Astrocyte (in vitro differentiated cells and primary cell): ENCODE measurements at regions not wholly inside any gene's neighbourhood (a gene's known extent, or its start where the extent isn't known, plus 50 kb on each side); places are given as distances from the start of the nearest gene placed in this dataset.

Experiments
- DNase-seq: peaks from one replicate; pipeline ENCODE4 v3.0.0-alpha.2; 2010; ENCODE audit warnings: low read depth
- FAIRE-seq: peaks from 2 replicates; lab custom pipeline; 2011; peaks lifted over from hg19 to GRCh38; lab: Jason Lieb, UNC
- H2AFZ ChIP-seq: 2 replicates; pipeline ENCODE4 v1.6.0; 2012; ENCODE audit warnings: low read depth, low read length, inconsistent platforms
- H3K27ac ChIP-seq: 2 replicates; pipeline ENCODE4 v1.5.1; 2011; ENCODE audit warnings: low read depth, low read length, inconsistent platforms
- H3K27me3 ChIP-seq: 2 replicates; pipeline ENCODE4 v1.6.0; 2011; ENCODE audit warnings: low read length, inconsistent platforms; ENCODE audit not compliant: insufficient read depth
- H3K36me3 ChIP-seq: 2 replicates; pipeline ENCODE4 v1.5.1; 2011; ENCODE audit warnings: low read length, inconsistent platforms; ENCODE audit not compliant: insufficient read depth
- H3K4me1 ChIP-seq: 2 replicates; pipeline ENCODE4 v1.5.1; 2011; ENCODE audit warnings: low read length, inconsistent platforms; ENCODE audit not compliant: insufficient read depth
- H3K4me2 ChIP-seq: 2 replicates; pipeline ENCODE4 v1.6.0; 2012; ENCODE audit warnings: low read length, inconsistent platforms
- H3K4me3 ChIP-seq: 2 replicates; pipeline ENCODE4 v1.5.1; 2011; ENCODE audit warnings: low read depth, mild to moderate bottlenecking, low read length, inconsistent platforms; ENCODE audit not compliant: insufficient read depth
- H3K79me2 ChIP-seq: 2 replicates; pipeline ENCODE4 v1.6.0; 2012; ENCODE audit warnings: mild to moderate bottlenecking, low read length, inconsistent platforms; ENCODE audit not compliant: insufficient read depth
- H3K9ac ChIP-seq: 2 replicates; pipeline ENCODE4 v1.6.0; 2012; ENCODE audit warnings: mild to moderate bottlenecking, low read length, inconsistent platforms
- H3K9me3 ChIP-seq: 2 replicates; pipeline ENCODE4 v1.5.1; 2012; ENCODE audit warnings: low read depth, mild to moderate bottlenecking, low read length, inconsistent platforms; ENCODE audit not compliant: insufficient read depth
- H4K20me1 ChIP-seq: 2 replicates; pipeline ENCODE4 v1.6.0; 2012; ENCODE audit warnings: low read length, inconsistent platforms; ENCODE audit not compliant: insufficient read depth
- H3K27ac Mint-ChIP-seq: one replicate; pipeline ENCODE4 v1.8.0; 2021; ENCODE audit warnings: mild to moderate bottlenecking, mixed read lengths; ENCODE audit not compliant: unreplicated experiment
- H3K27me3 Mint-ChIP-seq: one replicate; pipeline ENCODE4 v1.8.0; 2021; ENCODE audit warnings: low read depth, mixed read lengths; ENCODE audit not compliant: unreplicated experiment
- H3K36me3 Mint-ChIP-seq: one replicate; pipeline ENCODE4 v1.8.0; 2021; ENCODE audit warnings: low read depth, mixed read lengths; ENCODE audit not compliant: unreplicated experiment
- H3K4me1 Mint-ChIP-seq: one replicate; pipeline ENCODE4 v1.8.0; 2021; ENCODE audit warnings: low read depth, mixed read lengths; ENCODE audit not compliant: unreplicated experiment
- H3K4me3 Mint-ChIP-seq: one replicate; pipeline ENCODE4 v1.8.0; 2021; ENCODE audit warnings: mild to moderate bottlenecking, moderate library complexity, mixed read lengths; ENCODE audit not compliant: unreplicated experiment
- H3K9me3 Mint-ChIP-seq: one replicate; pipeline ENCODE4 v1.8.0; 2021; ENCODE audit warnings: mild to moderate bottlenecking, mixed read lengths; ENCODE audit not compliant: unreplicated experiment
- EZH2 ChIP-seq: IDR thresholded peaks from 2 replicates; pipeline ENCODE4 v1.6.1; 2012; ENCODE audit warnings: mild to moderate bottlenecking, low read length, inconsistent platforms; ENCODE audit not compliant: insufficient read depth
- TF ChIP-seq, protein P1 (sequence below): IDR thresholded peaks from 2 replicates; pipeline ENCODE4 v1.5.1; 2011; ENCODE audit warnings: low read depth, mild to moderate bottlenecking, inconsistent platforms, low read length, moderate library complexity; ENCODE audit not compliant: insufficient read depth

DNA sequence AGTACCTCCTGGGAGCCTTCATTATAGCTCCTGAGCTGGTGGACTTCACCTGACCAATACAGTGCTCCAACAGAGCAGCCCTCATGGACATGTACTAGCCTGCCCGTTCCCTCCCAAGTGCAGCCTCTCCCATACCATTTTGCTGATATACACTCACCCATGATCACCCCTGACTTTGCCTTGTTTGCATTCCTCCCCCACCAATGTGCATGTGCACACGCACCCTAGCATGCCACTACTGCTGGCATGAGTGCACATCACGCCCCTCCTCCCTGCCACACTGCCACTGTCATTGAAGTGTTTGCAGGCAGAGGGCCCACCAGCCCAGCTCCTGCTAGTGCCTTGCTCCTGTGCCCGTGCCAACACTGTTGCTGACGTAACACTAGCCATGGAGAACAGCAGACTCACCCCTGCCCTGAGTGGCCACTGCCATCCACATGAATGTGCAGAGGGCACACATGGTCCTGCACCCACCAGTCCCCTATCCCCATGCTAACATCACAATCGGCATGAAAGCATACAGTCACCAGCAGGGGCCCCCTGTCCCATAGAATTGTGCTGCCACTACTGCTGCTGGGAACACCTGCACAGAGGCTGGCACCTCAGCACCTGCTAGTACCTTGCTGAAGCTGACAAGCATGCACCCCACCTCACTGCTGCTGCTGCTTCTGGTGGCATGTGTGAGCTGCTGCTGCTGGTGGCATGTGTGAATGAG is 110.3 kb downstream of the SINHCAF start:
- H3K9ac ChIP-seq = no peak overlapping the region
- Mint-ChIP-seq H3K4me3 (no peak overlapping the region), H3K27ac (no peak overlapping the region), H3K4me1 (peaks cover 9% of the 10 kb centered on the region), H3K27me3 (peaks cover 33% of the 10 kb centered on the region), H3K36me3 (no peaks in the 10 kb centered on the region), H3K9me3 (peaks cover 7% of the 10 kb centered on the region)
- no peaks in the 10 kb centered on the region for H3K4me1 ChIP-seq
- H3K4me2 ChIP-seq = no peak overlapping the region
- H3K79me2 ChIP-seq = no peaks in the 10 kb centered on the region
- H3K36me3 ChIP-seq = no peaks in the 10 kb centered on the region
- H4K20me1 ChIP-seq = no peaks in the 10 kb centered on the region
- FAIRE-seq (no peak), DNase-seq (no peak)
- H3K9me3 ChIP-seq = no peaks in the 10 kb centered on the region
- H3K4me3 ChIP-seq = no peak overlapping the region
- peaks cover 13% of the 10 kb centered on the region for H3K27me3 ChIP-seq
- no peak overlapping the region for H3K27ac ChIP-seq
- TF ChIP-seq, protein P1, sequence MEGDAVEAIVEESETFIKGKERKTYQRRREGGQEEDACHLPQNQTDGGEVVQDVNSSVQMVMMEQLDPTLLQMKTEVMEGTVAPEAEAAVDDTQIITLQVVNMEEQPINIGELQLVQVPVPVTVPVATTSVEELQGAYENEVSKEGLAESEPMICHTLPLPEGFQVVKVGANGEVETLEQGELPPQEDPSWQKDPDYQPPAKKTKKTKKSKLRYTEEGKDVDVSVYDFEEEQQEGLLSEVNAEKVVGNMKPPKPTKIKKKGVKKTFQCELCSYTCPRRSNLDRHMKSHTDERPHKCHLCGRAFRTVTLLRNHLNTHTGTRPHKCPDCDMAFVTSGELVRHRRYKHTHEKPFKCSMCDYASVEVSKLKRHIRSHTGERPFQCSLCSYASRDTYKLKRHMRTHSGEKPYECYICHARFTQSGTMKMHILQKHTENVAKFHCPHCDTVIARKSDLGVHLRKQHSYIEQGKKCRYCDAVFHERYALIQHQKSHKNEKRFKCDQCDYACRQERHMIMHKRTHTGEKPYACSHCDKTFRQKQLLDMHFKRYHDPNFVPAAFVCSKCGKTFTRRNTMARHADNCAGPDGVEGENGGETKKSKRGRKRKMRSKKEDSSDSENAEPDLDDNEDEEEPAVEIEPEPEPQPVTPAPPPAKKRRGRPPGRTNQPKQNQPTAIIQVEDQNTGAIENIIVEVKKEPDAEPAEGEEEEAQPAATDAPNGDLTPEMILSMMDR = no peak
- TF ChIP-seq EZH2 = no peak
- no peak overlapping the region for H2AFZ ChIP-seq

DNA sequence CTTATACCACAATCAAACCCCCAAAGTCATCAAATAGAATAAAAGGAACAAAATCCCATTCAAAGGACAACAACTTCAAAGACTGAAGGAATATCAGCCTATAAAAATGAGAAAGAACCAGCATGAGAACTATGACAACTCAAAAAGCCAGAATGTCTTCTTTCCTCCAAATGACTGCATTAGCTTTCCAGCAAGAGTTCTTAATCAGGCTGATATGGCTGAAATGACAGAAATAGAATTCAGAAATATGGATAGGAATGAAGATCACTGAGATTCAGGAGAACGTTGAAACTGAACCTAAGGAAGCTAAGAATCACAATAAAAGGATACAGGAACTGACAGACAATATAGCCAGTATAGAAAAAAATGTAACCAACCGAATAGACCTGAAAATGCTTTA is 109.5 kb downstream of the SINHCAF start:
- DNase-seq = no peak

More for the DNA sequence above, 109.5 kb downstream of the SINHCAF start:
- Histone ChIP-seq H3K4me3 (no peak overlapping the region), H3K9me3 (no peaks in the 10 kb centered on the region), H2AFZ (no peak overlapping the region), H3K27me3 (peaks cover 13% of the 10 kb centered on the region), H3K9ac (no peak overlapping the region), H3K4me2 (no peak overlapping the region), H3K27ac (no peak overlapping the region), H3K79me2 (no peaks in the 10 kb centered on the region), H4K20me1 (no peaks in the 10 kb centered on the region), H3K4me1 (no peaks in the 10 kb centered on the region), H3K36me3 (no peaks in the 10 kb centered on the region)
- Mint-ChIP-seq H3K36me3 (no peaks in the 10 kb centered on the region), H3K4me1 (peaks cover 13% of the 10 kb centered on the region), H3K4me3 (no peak overlapping the region), H3K9me3 (peaks cover 7% of the 10 kb centered on the region), H3K27me3 (peaks cover 33% of the 10 kb centered on the region), H3K27ac (no peak overlapping the region)
- FAIRE-seq = no peak
- TF ChIP-seq, protein P1 = no peak
- TF ChIP-seq EZH2 = no peak
